Neural progenitor cell (in vitro differentiated cells): ENCODE measurements at regions not wholly inside any gene's neighbourhood (a gene's known extent, or its start where the extent isn't known, plus 50 kb on each side); places are given as distances from the start of the nearest gene placed in this dataset.

Experiments
- DNase-seq: peaks from one replicate; pipeline ENCODE4 v3.0.0-alpha.2; 2016; ENCODE audit warnings: low spot score
- H2AFZ ChIP-seq: fragments of 200-600 bp; sonication (generic); replicated peaks from 2 replicates; pipeline ENCODE4 v1.6.1; 2016; ENCODE audit warnings: antibody characterized with exemption
- H3F3A ChIP-seq: fragments of 200-600 bp; sonication (generic); 2 replicates; pipeline ENCODE4 v1.6.1; 2016; ENCODE audit warnings: antibody characterized with exemption, low read depth
- H3K27ac ChIP-seq: fragments of 200-600 bp; sonication (generic); 2 replicates; pipeline ENCODE4 v1.5.1; 2016; ENCODE audit warnings: mild to moderate bottlenecking
- H3K27me3 ChIP-seq: fragments of 200-600 bp; sonication (generic); 2 replicates; pipeline ENCODE4 v1.6.1; 2016; ENCODE audit warnings: mild to moderate bottlenecking, moderate library complexity
- H3K36me3 ChIP-seq: fragments of 200-600 bp; sonication (generic); 2 replicates; pipeline ENCODE4 v1.5.1; 2016
- H3K4me1 ChIP-seq: fragments of 200-600 bp; sonication (generic); 2 replicates; pipeline ENCODE4 v1.6.1; 2016; ENCODE audit warnings: mixed run types
- H3K4me2 ChIP-seq: fragments of 200-600 bp; sonication (generic); 2 replicates; pipeline ENCODE4 v1.6.1; 2016
- H3K4me3 ChIP-seq: fragments of 200-600 bp; sonication (generic); 2 replicates; pipeline ENCODE4 v1.5.1; 2016
- H3K79me2 ChIP-seq: fragments of 200-600 bp; sonication (generic); 2 replicates; pipeline ENCODE4 v1.6.1; 2016; ENCODE audit warnings: low read depth
- H3K9ac ChIP-seq: fragments of 200-600 bp; sonication (generic); 2 replicates; pipeline ENCODE4 v1.6.1; 2016
- H3K9me3 ChIP-seq: fragments of 200-600 bp; sonication (generic); 2 replicates; pipeline ENCODE4 v1.5.1; 2016; ENCODE audit warnings: low read depth
- H4K20me1 ChIP-seq: fragments of 200-600 bp; sonication (generic); 2 replicates; pipeline ENCODE4 v1.6.1; 2016; ENCODE audit warnings: low read depth
- H3K27ac Mint-ChIP-seq: 3 replicates; pipeline ENCODE4 v1.8.0; 2021; ENCODE audit warnings: mixed read lengths
- H3K27me3 Mint-ChIP-seq: 2 replicates; pipeline ENCODE4 v1.8.0; 2022; ENCODE audit warnings: low read depth, mild to moderate bottlenecking, inconsistent platforms, moderate library complexity, mixed read lengths; ENCODE audit not compliant: insufficient read depth
- H3K36me3 Mint-ChIP-seq: 3 replicates; pipeline ENCODE4 v1.8.0; 2021; ENCODE audit warnings: mixed read lengths
- H3K4me1 Mint-ChIP-seq: 3 replicates; pipeline ENCODE4 v1.8.0; 2021; ENCODE audit warnings: mixed read lengths
- H3K4me3 Mint-ChIP-seq: 3 replicates; pipeline ENCODE4 v1.8.0; 2021; ENCODE audit warnings: mild to moderate bottlenecking, moderate library complexity, mixed read lengths
- H3K9me3 Mint-ChIP-seq: 3 replicates; pipeline ENCODE4 v1.8.0; 2020; ENCODE audit warnings: mixed read lengths
- CTCF ChIP-seq: fragments of 200-600 bp; sonication (generic); IDR thresholded peaks from 2 replicates; pipeline ENCODE4 v1.5.1; 2017; ENCODE audit warnings: antibody characterized with exemption, mild to moderate bottlenecking
- EZH2 ChIP-seq: fragments of 200-600 bp; sonication (generic); IDR thresholded peaks from 2 replicates; pipeline ENCODE4 v1.6.1; 2017; ENCODE audit warnings: antibody characterized with exemption, mild to moderate bottlenecking, moderate library complexity
- EZH2phosphoT487 ChIP-seq: fragments of 200-600 bp; sonication (generic); IDR thresholded peaks from 2 replicates; pipeline ENCODE4 v1.6.1; 2017; ENCODE audit warnings: antibody characterized with exemption

- H3K27ac Mint-ChIP-seq = peak overlapping the region; percentile 55
- H3K4me1 Mint-ChIP-seq = peaks cover 25% of the 10 kb centered on the region
- Histone ChIP-seq H4K20me1 (no peaks in the 10 kb centered on the region), H3K4me3 (no peak overlapping the region), H3K4me2 (no peak overlapping the region), H3F3A (no peaks in the 10 kb centered on the region), H3K9ac (no peak overlapping the region), H2AFZ (peak overlapping the region; percentile 41), H3K4me1 (no peaks in the 10 kb centered on the region), H3K27me3 (no peaks in the 10 kb centered on the region), H3K36me3 (no peaks in the 10 kb centered on the region), H3K9me3 (no peaks in the 10 kb centered on the region), H3K27ac (no peak overlapping the region), H3K79me2 (no peaks in the 10 kb centered on the region)
- DNase-seq = no peak
- TF ChIP-seq EZH2 (no peak), CTCF (no peak), EZH2phosphoT487 (no peak)
- H3K36me3 Mint-ChIP-seq = peaks cover 5% of the 10 kb centered on the region
- peaks cover 5% of the 10 kb centered on the region for H3K27me3 Mint-ChIP-seq
- H3K9me3 Mint-ChIP-seq = peaks cover 21% of the 10 kb centered on the region
- no peak overlapping the region for H3K4me3 Mint-ChIP-seq
Observed at GRCh38 chr5:152688561-152689249, 283.6 kb upstream of the NMUR2 start.

- Mint-ChIP-seq H3K4me3 (peak overlapping the region; percentile 5), H3K27me3 (peaks cover 5% of the 10 kb centered on the region), H3K4me1 (peaks cover 25% of the 10 kb centered on the region), H3K36me3 (peaks cover 5% of the 10 kb centered on the region), H3K9me3 (peaks cover 21% of the 10 kb centered on the region), H3K27ac (peak overlapping the region; percentile 55)
- no peaks in the 10 kb centered on the region for H3F3A ChIP-seq
- peak overlapping the region; percentile 41 for H2AFZ ChIP-seq
- no peak overlapping the region for H3K9ac ChIP-seq
- peak; percentile 6 for DNase-seq
- TF ChIP-seq CTCF (no peak), EZH2phosphoT487 (no peak), EZH2 (no peak)
- H3K4me2 ChIP-seq = no peak overlapping the region
- H3K4me1 ChIP-seq = no peaks in the 10 kb centered on the region
- H3K36me3 ChIP-seq = no peaks in the 10 kb centered on the region
- no peaks in the 10 kb centered on the region for H4K20me1 ChIP-seq
- no peaks in the 10 kb centered on the region for H3K27me3 ChIP-seq
- no peak overlapping the region for H3K27ac ChIP-seq
- no peak overlapping the region for H3K4me3 ChIP-seq
- no peaks in the 10 kb centered on the region for H3K79me2 ChIP-seq
- no peaks in the 10 kb centered on the region for H3K9me3 ChIP-seq
Observed at GRCh38 chr5:152689250-152689711, 284.2 kb upstream of the NMUR2 start.

- Histone ChIP-seq H3K27ac (no peak overlapping the region), H2AFZ (no peak overlapping the region), H3K4me1 (no peaks in the 10 kb centered on the region), H3K9me3 (peaks cover 7% of the 10 kb centered on the region), H3K36me3 (no peaks in the 10 kb centered on the region), H3F3A (peaks cover 18% of the 10 kb centered on the region), H3K9ac (no peak overlapping the region), H3K4me2 (no peak overlapping the region), H4K20me1 (no peaks in the 10 kb centered on the region), H3K27me3 (no peaks in the 10 kb centered on the region), H3K79me2 (no peaks in the 10 kb centered on the region), H3K4me3 (no peak overlapping the region)
- Mint-ChIP-seq H3K4me1 (peaks cover 14% of the 10 kb centered on the region), H3K9me3 (peaks cover 8% of the 10 kb centered on the region), H3K36me3 (no peaks in the 10 kb centered on the region), H3K27ac (no peak overlapping the region), H3K4me3 (no peak overlapping the region), H3K27me3 (peaks cover 13% of the 10 kb centered on the region)
- DNase-seq = no peak
- TF ChIP-seq EZH2 (no peak), EZH2phosphoT487 (no peak), CTCF (no peak)
Observed at GRCh38 chr5:152694231-152694630, 289.2 kb upstream of the NMUR2 start.
